Endothelial cell of umbilical vein (primary cell): ENCODE measurements at regions not wholly inside any gene's neighbourhood (a gene's known extent, or its start where the extent isn't known, plus 50 kb on each side); places are given as distances from the start of the nearest gene placed in this dataset.

Experiments used
- CTCF ChIP-seq, 2 donors: IDR thresholded peaks; 1 replicate in 1 of 2; 2 replicates in 1 of 2; pipeline ENCODE4 v1.5.1; 2011; ENCODE audit warnings: low read length in 2 of 2, mild to moderate bottlenecking in 2 of 2, moderate library complexity in 2 of 2, control low read depth in 1 of 2, inconsistent platforms in 1 of 2, low read depth in 1 of 2; ENCODE audit not compliant: insufficient read depth in 1 of 2; ENCODE audit errors: extremely low read depth in 1 of 2
- GATA2 ChIP-seq: IDR thresholded peaks from 2 replicates; pipeline ENCODE4 v1.7.0; 2011; ENCODE audit warnings: low read depth, mild to moderate bottlenecking, moderate library complexity, mixed read lengths, low read length; ENCODE audit not compliant: insufficient read length, insufficient read depth
- POLR2AphosphoS5 ChIP-seq: IDR thresholded peaks from 2 replicates; pipeline ENCODE4 v1.6.1; 2012; ENCODE audit warnings: low read depth, mild to moderate bottlenecking, control low read depth, low read length, moderate library complexity; ENCODE audit not compliant: insufficient read depth

- TF ChIP-seq POLR2AphosphoS5 (no peak), GATA2 (no peak), CTCF (IDR thresholded peaks at IDR 0.05; ENCODE audit: extremely low read depth in 1 of 2, insufficient read depth in 1 of 2, low read depth in 1 of 2, low read length in 2 of 2) (no peak)
Measured at GRCh38 chr11:70881948-70882715, 370.2 kb downstream of the SHANK2 start.
